Fibroblast of pulmonary artery (primary cell): ENCODE measurements at regions not wholly inside any gene's neighbourhood (a gene's known extent, or its start where the extent isn't known, plus 50 kb on each side); places are given as distances from the start of the nearest gene placed in this dataset.

Experiments
- DNase-seq: peaks from one replicate; pipeline ENCODE4 v3.0.0-alpha.2; 2010; ENCODE audit warnings: low read depth
- H3K4me3 ChIP-seq: replicated peaks from 2 replicates; pipeline ENCODE4 v1.5.1; 2011; ENCODE audit warnings: low read depth, mild to moderate bottlenecking, control low read depth, low read length, moderate library complexity
- TF ChIP-seq, protein P1 (sequence below): IDR thresholded peaks from 2 replicates; pipeline ENCODE4 v1.5.1; 2011; ENCODE audit warnings: mild to moderate bottlenecking, control low read depth, low read length, inconsistent platforms; ENCODE audit errors: missing control alignments

DNA sequence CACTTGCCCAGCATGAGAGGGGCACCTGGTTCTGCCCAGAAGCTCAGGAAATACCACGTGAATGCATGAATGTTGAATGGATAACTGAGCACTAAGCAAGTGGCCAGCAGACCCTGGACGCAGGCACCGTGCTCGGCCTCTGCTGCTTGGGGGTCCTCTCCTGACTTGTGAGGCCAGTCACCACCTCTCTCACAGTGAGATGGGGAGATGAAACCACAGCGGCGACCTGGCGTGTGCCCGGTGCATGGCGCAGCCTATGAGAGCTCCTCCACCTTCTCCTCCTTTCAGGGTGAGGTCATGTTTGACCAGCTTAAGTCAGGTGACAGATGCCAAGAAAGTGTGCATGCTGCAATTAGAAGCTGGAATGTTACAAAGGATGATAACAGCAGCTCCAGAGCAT, 75.5 kb downstream of the HMX1 start:
- no peak overlapping the region for H3K4me3 ChIP-seq
- TF ChIP-seq, protein P1, sequence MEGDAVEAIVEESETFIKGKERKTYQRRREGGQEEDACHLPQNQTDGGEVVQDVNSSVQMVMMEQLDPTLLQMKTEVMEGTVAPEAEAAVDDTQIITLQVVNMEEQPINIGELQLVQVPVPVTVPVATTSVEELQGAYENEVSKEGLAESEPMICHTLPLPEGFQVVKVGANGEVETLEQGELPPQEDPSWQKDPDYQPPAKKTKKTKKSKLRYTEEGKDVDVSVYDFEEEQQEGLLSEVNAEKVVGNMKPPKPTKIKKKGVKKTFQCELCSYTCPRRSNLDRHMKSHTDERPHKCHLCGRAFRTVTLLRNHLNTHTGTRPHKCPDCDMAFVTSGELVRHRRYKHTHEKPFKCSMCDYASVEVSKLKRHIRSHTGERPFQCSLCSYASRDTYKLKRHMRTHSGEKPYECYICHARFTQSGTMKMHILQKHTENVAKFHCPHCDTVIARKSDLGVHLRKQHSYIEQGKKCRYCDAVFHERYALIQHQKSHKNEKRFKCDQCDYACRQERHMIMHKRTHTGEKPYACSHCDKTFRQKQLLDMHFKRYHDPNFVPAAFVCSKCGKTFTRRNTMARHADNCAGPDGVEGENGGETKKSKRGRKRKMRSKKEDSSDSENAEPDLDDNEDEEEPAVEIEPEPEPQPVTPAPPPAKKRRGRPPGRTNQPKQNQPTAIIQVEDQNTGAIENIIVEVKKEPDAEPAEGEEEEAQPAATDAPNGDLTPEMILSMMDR: no peak
- DNase-seq: no peak

GRCh38 chr4:8795140-8795539, 76.5 kb downstream of the HMX1 start:
- no peak for DNase-seq
- TF ChIP-seq, protein P1: no peak
- no peak overlapping the region for H3K4me3 ChIP-seq

GRCh38 chr4:8794491-8794890, 77.1 kb downstream of the HMX1 start:
- TF ChIP-seq, protein P1: no peak
- no peak overlapping the region for H3K4me3 ChIP-seq
- DNase-seq: no peak

DNA sequence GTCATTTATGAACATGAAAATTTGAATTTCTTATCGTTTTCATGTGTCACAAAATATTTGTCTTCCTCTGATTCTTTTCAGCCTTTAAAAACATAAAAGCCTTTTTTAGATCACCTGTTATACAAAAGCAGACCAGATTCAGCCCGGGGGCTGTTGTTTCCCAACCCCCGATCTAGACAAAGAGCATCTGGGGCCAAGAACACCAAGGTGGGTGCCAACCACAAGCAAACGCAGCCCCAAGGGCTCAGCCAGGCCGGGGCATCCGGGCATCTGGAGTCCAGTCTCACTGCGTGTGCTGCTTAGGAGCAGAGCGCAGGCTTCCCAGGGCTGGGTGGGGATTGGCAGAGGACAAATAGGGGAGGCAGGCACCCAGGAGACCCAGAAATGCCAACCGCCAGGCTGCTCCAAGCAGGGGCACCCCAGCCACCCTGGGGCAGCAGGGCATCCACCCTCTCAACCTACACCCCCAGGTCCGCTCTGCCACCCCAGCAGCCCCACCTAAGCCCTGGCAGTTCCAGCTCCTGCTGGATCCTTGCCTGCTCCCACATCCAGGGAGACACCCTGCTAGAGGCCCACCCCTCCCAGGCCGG, 78.0 kb downstream of the HMX1 start:
- no peak for DNase-seq
- H3K4me3 ChIP-seq: no peak overlapping the region
- TF ChIP-seq, protein P1: no peak

- no peak for DNase-seq
- TF ChIP-seq, protein P1: no peak
- no peak overlapping the region for H3K4me3 ChIP-seq
These were observed 79.1 kb downstream of the HMX1 start for GRCh38 chr4:8792491-8792890.

GRCh38 chr4:8791609-8792008, 80.0 kb downstream of the HMX1 start:
- no peak for DNase-seq
- TF ChIP-seq, protein P1: no peak
- no peak overlapping the region for H3K4me3 ChIP-seq

DNA sequence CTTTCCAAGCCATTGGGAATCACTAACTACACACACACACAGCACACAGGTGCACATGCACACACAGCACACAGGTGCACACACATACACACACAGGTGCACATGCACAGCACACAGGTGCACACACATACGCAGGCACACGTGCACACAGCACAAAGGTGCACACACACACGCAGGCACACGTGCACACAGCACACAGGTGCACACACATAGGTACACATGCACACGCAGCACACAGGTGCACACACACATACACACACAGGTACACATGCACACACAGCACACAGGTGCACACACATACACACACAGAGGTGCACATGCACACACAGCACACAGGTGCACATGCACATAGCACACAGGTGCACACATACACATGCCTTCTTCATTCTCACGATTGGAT, 80.9 kb downstream of the HMX1 start:
- TF ChIP-seq, protein P1: no peak
- DNase-seq: no peak
- H3K4me3 ChIP-seq: no peak overlapping the region
